SK-N-SH (cell line): ENCODE measurements at regions not wholly inside any gene's neighbourhood (a gene's known extent, or its start where the extent isn't known, plus 50 kb on each side); places are given as distances from the start of the nearest gene placed in this dataset.

ENCODE experiments used
- EP300 ChIP-seq, 2 experiments: IDR thresholded peaks; 2 replicates each; pipeline versions ENCODE4 v1.4.0 to v1.6.1; 2012; ENCODE audit warnings: borderline replicate concordance in 1 of 2, low read depth in 1 of 2, low read length in 1 of 2
- FOXJ3 ChIP-seq: sonication (generic); formaldehyde crosslinking; IDR thresholded peaks from 2 replicates; pipeline ENCODE4 v1.5.1; 2020; ENCODE audit warnings: mild to moderate bottlenecking, missing genetic modification reagents
- JUND ChIP-seq: IDR thresholded peaks from 2 replicates; pipeline ENCODE4 v1.4.0; 2012
- MEF2A ChIP-seq: IDR thresholded peaks from 2 replicates; pipeline ENCODE4 v1.4.0; 2012; ENCODE audit warnings: low read depth, borderline replicate concordance
- MXI1 ChIP-seq: IDR thresholded peaks from 2 replicates; pipeline ENCODE4 v1.6.1; 2012; ENCODE audit warnings: mild to moderate bottlenecking, low read depth, low read length, improper control_type of control experiment
- TCF12 ChIP-seq: IDR thresholded peaks from 2 replicates; pipeline ENCODE4 v1.4.0; 2012
- TF ChIP-seq, protein P1 (sequence below): fragments of 150-350 bp; IDR thresholded peaks from 2 replicates; pipeline ENCODE4 v1.6.1; 2017; ENCODE audit warnings: antibody characterized with exemption, low read length, low read depth, borderline replicate concordance
- TF ChIP-seq, protein P2 (sequence below): fragments of 200-600 bp; sonication (generic); IDR thresholded peaks from 2 replicates; pipeline ENCODE4 v1.6.1; 2017; ENCODE audit warnings: antibody characterized with exemption, mild to moderate bottlenecking, moderate library complexity
- TF ChIP-seq, protein P3 (sequence below): IDR thresholded peaks from 2 replicates; pipeline ENCODE4 v1.4.0; 2012; ENCODE audit warnings: low read depth
- TF ChIP-seq, protein P4 (sequence below): IDR thresholded peaks from 2 replicates; pipeline ENCODE4 v1.6.1; 2012; ENCODE audit warnings: mild to moderate bottlenecking, low read depth, low read length, moderate library complexity

GRCh38 chr20:22335210-22335609 lies 249.2 kb downstream of the FOXA2 start:
- TF ChIP-seq, protein P1, sequence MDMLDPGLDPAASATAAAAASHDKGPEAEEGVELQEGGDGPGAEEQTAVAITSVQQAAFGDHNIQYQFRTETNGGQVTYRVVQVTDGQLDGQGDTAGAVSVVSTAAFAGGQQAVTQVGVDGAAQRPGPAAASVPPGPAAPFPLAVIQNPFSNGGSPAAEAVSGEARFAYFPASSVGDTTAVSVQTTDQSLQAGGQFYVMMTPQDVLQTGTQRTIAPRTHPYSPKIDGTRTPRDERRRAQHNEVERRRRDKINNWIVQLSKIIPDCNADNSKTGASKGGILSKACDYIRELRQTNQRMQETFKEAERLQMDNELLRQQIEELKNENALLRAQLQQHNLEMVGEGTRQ, result no peak
- TF ChIP-seq, protein P2, sequence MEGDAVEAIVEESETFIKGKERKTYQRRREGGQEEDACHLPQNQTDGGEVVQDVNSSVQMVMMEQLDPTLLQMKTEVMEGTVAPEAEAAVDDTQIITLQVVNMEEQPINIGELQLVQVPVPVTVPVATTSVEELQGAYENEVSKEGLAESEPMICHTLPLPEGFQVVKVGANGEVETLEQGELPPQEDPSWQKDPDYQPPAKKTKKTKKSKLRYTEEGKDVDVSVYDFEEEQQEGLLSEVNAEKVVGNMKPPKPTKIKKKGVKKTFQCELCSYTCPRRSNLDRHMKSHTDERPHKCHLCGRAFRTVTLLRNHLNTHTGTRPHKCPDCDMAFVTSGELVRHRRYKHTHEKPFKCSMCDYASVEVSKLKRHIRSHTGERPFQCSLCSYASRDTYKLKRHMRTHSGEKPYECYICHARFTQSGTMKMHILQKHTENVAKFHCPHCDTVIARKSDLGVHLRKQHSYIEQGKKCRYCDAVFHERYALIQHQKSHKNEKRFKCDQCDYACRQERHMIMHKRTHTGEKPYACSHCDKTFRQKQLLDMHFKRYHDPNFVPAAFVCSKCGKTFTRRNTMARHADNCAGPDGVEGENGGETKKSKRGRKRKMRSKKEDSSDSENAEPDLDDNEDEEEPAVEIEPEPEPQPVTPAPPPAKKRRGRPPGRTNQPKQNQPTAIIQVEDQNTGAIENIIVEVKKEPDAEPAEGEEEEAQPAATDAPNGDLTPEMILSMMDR, result no peak
- TF ChIP-seq MXI1, result no peak
- TF ChIP-seq, protein P3, sequence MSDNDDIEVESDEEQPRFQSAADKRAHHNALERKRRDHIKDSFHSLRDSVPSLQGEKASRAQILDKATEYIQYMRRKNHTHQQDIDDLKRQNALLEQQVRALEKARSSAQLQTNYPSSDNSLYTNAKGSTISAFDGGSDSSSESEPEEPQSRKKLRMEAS, result no peak
- TF ChIP-seq TCF12, result no peak
- no peak for TF ChIP-seq JUND
- TF ChIP-seq MEF2A, result no peak
- TF ChIP-seq FOXJ3 (CRISPR knock-in tag), result no peak
- TF ChIP-seq EP300 (IDR thresholded peaks at IDR 0.05; ENCODE audit: borderline replicate concordance in 1 of 2, low read depth in 1 of 2, low read length in 1 of 2), result no peak
- TF ChIP-seq, protein P4, sequence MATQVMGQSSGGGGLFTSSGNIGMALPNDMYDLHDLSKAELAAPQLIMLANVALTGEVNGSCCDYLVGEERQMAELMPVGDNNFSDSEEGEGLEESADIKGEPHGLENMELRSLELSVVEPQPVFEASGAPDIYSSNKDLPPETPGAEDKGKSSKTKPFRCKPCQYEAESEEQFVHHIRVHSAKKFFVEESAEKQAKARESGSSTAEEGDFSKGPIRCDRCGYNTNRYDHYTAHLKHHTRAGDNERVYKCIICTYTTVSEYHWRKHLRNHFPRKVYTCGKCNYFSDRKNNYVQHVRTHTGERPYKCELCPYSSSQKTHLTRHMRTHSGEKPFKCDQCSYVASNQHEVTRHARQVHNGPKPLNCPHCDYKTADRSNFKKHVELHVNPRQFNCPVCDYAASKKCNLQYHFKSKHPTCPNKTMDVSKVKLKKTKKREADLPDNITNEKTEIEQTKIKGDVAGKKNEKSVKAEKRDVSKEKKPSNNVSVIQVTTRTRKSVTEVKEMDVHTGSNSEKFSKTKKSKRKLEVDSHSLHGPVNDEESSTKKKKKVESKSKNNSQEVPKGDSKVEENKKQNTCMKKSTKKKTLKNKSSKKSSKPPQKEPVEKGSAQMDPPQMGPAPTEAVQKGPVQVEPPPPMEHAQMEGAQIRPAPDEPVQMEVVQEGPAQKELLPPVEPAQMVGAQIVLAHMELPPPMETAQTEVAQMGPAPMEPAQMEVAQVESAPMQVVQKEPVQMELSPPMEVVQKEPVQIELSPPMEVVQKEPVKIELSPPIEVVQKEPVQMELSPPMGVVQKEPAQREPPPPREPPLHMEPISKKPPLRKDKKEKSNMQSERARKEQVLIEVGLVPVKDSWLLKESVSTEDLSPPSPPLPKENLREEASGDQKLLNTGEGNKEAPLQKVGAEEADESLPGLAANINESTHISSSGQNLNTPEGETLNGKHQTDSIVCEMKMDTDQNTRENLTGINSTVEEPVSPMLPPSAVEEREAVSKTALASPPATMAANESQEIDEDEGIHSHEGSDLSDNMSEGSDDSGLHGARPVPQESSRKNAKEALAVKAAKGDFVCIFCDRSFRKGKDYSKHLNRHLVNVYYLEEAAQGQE, result no peak
